ENCODE measurements at regions not wholly inside any gene's neighbourhood (a gene's known extent, or its start where the extent isn't known, plus 50 kb on each side); places are given as distances from the start of the nearest gene placed in this dataset.
"Not testable (repeated sequence)": the region's sequence is repeated elsewhere in the genome, so short reads cannot be mapped to it uniquely, and the experiment has no call there.

DNA sequence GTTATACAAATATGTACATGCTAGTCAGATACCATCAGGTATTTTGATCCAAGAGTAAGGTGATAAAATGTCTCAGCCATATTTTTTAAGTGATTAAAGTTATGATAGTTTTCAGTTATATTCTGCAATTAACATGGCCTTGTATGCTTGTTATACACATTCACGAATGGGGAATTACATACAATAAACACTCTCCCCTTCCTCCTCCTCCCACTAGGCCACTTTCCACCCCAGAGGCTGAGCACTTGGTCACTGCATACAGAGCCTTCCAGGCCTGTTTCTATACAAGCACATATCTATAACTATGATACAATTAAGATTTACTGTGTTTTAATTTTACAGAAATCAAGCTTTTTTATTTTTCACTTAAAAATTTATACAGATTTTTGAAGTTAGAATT is 104.7 kb upstream of the PIK3R1 start:
- no peak overlapping the region for H3K4me3 ChIP-seq (ENCODE audit: severe bottlenecking)
- TF ChIP-seq, protein P1, sequence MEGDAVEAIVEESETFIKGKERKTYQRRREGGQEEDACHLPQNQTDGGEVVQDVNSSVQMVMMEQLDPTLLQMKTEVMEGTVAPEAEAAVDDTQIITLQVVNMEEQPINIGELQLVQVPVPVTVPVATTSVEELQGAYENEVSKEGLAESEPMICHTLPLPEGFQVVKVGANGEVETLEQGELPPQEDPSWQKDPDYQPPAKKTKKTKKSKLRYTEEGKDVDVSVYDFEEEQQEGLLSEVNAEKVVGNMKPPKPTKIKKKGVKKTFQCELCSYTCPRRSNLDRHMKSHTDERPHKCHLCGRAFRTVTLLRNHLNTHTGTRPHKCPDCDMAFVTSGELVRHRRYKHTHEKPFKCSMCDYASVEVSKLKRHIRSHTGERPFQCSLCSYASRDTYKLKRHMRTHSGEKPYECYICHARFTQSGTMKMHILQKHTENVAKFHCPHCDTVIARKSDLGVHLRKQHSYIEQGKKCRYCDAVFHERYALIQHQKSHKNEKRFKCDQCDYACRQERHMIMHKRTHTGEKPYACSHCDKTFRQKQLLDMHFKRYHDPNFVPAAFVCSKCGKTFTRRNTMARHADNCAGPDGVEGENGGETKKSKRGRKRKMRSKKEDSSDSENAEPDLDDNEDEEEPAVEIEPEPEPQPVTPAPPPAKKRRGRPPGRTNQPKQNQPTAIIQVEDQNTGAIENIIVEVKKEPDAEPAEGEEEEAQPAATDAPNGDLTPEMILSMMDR (IDR thresholded peaks at IDR 0.05; ENCODE audit: poor library complexity, severe bottlenecking), result no peak
- no peaks in the 10 kb centered on the region for H3K36me3 ChIP-seq (ENCODE audit: low read depth)
- no peaks in the 10 kb centered on the region for H3K27me3 ChIP-seq (ENCODE audit: insufficient read depth, poor library complexity, severe bottlenecking)
- H3K9me3 ChIP-seq (ENCODE audit: severe bottlenecking), result no peaks in the 10 kb centered on the region
- no peak overlapping the region for H3K27ac ChIP-seq (ENCODE audit: poor library complexity, severe bottlenecking)
- ATAC-seq (ENCODE audit: low read depth) (no peak), DNase-seq (ENCODE audit: low spot score) (no peak)
- H3K4me1 ChIP-seq (ENCODE audit: insufficient read depth, poor library complexity, severe bottlenecking), result no peaks in the 10 kb centered on the region

DNA sequence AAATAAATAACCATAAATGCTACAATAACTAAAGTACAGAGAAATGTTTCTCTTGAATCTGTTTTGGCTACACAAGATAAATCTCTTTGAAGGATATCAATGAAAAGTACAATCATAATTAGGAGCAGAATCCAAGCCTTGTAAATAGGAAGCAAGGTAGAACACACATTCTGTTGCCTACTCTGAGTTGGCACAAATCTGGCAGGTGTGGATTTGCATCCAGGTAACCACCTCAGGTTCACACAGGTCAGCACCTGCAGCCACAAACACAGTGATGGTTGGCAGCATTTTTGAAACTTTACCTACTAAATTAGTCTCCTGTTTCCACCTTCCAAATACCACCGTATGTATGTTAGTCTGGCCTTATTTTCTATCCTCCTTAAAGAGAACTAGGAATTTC is 105.3 kb upstream of the PIK3R1 start:
- no peaks in the 10 kb centered on the region for H3K4me1 ChIP-seq (ENCODE audit: insufficient read depth, poor library complexity, severe bottlenecking)
- H3K36me3 ChIP-seq (ENCODE audit: low read depth), result no peaks in the 10 kb centered on the region
- no peak for ATAC-seq (ENCODE audit: low read depth)
- H3K27ac ChIP-seq (ENCODE audit: poor library complexity, severe bottlenecking), result no peak overlapping the region
- TF ChIP-seq, protein P1 (IDR thresholded peaks at IDR 0.05; ENCODE audit: poor library complexity, severe bottlenecking), result no peak
- no peaks in the 10 kb centered on the region for H3K9me3 ChIP-seq (ENCODE audit: severe bottlenecking)
- H3K4me3 ChIP-seq (ENCODE audit: severe bottlenecking), result no peak overlapping the region
- DNase-seq (ENCODE audit: low spot score), result no peak
- H3K27me3 ChIP-seq (ENCODE audit: insufficient read depth, poor library complexity, severe bottlenecking), result no peaks in the 10 kb centered on the region

DNA sequence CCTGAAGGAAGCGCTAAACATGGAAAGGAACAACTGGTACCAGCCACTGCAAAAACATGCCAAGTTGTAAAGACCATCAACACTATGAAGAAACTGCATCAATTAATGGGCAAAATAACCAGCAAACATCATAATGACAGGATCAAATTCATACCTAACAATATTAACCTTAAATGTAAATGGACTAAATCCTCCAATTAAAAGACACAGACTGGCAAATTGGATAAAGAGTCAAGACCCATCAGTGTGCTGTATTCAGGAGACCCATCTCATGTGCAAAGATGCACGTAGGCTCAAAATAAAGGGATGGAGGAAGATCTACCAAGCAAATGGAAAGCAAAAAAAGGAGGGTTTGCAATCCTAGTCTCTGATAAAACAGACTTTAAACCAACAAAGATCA is 111.3 kb upstream of the PIK3R1 start:
- H3K27ac ChIP-seq (ENCODE audit: poor library complexity, severe bottlenecking); H3K36me3 ChIP-seq (ENCODE audit: low read depth); H3K4me3 ChIP-seq (ENCODE audit: severe bottlenecking); ATAC-seq (ENCODE audit: low read depth); H3K4me1 ChIP-seq (ENCODE audit: insufficient read depth, poor library complexity, severe bottlenecking); H3K27me3 ChIP-seq (ENCODE audit: insufficient read depth, poor library complexity, severe bottlenecking); DNase-seq (ENCODE audit: low spot score); H3K9me3 ChIP-seq (ENCODE audit: severe bottlenecking): not testable (repeated sequence)

DNA sequence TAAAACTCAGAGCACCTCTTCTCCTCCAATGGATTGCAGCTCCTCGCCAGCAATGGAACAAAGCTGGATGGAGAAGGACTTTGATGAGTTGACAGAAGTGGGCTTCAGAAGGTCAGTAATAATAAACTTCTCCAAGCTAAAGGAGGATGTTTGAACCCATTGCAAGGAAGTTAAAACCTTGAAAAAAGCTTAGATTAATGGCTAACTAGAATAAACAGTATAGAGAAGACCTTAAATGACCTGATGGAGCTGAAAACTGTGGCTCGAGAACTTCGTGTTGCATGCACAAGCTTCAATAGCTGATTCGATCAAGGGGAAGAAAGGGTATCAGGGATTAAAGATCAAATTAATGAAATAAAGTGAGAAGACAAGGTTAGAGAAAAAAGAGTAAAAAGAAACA is 112.3 kb upstream of the PIK3R1 start:
- H3K27me3 ChIP-seq (ENCODE audit: insufficient read depth, poor library complexity, severe bottlenecking); H3K4me3 ChIP-seq (ENCODE audit: severe bottlenecking); H3K27ac ChIP-seq (ENCODE audit: poor library complexity, severe bottlenecking); H3K4me1 ChIP-seq (ENCODE audit: insufficient read depth, poor library complexity, severe bottlenecking); DNase-seq (ENCODE audit: low spot score); ATAC-seq (ENCODE audit: low read depth); H3K9me3 ChIP-seq (ENCODE audit: severe bottlenecking); H3K36me3 ChIP-seq (ENCODE audit: low read depth): not testable (repeated sequence)

DNA sequence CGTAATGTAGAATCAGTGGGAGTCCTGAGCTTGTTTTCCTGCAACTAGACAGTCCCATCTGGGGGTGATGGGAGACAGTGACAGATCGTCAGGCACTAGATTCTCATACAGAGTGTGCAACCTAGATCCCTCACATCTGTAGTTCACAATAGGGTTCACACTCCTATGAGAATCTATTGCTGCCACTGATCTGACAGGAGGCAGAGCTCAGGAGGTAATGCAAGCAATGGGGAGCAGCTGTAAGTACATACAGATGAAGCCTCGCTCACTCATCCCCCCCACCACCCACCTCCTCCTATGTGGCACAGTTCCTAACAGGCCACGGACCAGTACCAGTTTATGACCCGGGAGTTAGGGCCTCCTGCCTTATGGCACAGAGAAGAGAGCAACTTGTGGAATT is 116.2 kb upstream of the PIK3R1 start:
- Histone ChIP-seq H3K4me3 (ENCODE audit: severe bottlenecking) (no peak overlapping the region), H3K9me3 (ENCODE audit: severe bottlenecking) (no peaks in the 10 kb centered on the region), H3K27ac (ENCODE audit: poor library complexity, severe bottlenecking) (no peak overlapping the region), H3K36me3 (ENCODE audit: low read depth) (no peaks in the 10 kb centered on the region), H3K27me3 (ENCODE audit: insufficient read depth, poor library complexity, severe bottlenecking) (no peaks in the 10 kb centered on the region), H3K4me1 (ENCODE audit: insufficient read depth, poor library complexity, severe bottlenecking) (no peaks in the 10 kb centered on the region)
- ATAC-seq (ENCODE audit: low read depth) (no peak), DNase-seq (ENCODE audit: low spot score) (no peak)
- TF ChIP-seq, protein P1 (IDR thresholded peaks at IDR 0.05; ENCODE audit: poor library complexity, severe bottlenecking), result no peak

DNA sequence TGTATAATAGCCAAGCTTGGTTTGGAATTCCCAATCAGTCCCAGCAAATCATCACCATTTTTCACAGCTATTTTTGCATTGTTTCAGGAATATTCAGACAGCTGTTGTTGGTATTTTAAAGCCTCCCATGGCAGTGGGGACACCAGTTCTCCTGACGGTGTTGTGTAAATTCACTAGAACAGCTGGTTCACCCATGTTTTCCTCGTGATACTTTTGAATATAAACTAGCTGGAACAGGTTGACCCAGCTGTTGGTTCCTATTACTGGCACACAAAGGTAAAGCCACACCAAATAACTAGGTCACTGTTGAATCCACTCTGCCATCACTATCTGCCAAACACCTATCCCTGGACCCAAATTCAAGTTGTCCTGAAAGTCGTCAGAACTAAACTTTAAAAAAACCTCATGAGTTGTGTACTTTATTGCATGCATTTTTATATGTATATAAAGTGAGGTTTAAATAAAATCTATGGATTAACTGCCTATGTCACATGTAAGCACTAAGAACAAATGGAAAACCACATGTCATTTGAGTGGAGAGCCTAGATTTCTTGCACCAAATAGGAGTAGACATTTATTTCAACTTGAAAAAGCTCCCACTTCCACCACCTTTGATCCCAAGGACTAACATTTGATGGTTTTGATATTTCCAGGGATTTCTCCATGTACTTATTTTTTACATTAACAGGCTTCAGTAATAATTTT is 121.9 kb upstream of the PIK3R1 start:
- no peak overlapping the region for H3K4me3 ChIP-seq (ENCODE audit: severe bottlenecking)
- H3K9me3 ChIP-seq (ENCODE audit: severe bottlenecking), result no peaks in the 10 kb centered on the region
- no peaks in the 10 kb centered on the region for H3K4me1 ChIP-seq (ENCODE audit: insufficient read depth, poor library complexity, severe bottlenecking)
- H3K27ac ChIP-seq (ENCODE audit: poor library complexity, severe bottlenecking), result no peak overlapping the region
- DNase-seq (ENCODE audit: low spot score) (no peak), ATAC-seq (ENCODE audit: low read depth) (no peak)
- H3K36me3 ChIP-seq (ENCODE audit: low read depth), result no peaks in the 10 kb centered on the region
- TF ChIP-seq, protein P1 (IDR thresholded peaks at IDR 0.05; ENCODE audit: poor library complexity, severe bottlenecking), result no peak
- no peaks in the 10 kb centered on the region for H3K27me3 ChIP-seq (ENCODE audit: insufficient read depth, poor library complexity, severe bottlenecking)

Data from RWPE2 (cell line).